ENCODE measurements at regions not wholly inside any gene's neighbourhood (a gene's known extent, or its start where the extent isn't known, plus 50 kb on each side); places are given as distances from the start of the nearest gene placed in this dataset.
A peak's percentile ranks its signal among the peaks of the same experiment; 100 is the strongest.

GRCh38 chr14:73764406-73765280 is 50.5 kb upstream of the PNMA1 start:
- H3K9ac ChIP-seq = no peak overlapping the region
- H3K4me2 ChIP-seq (ENCODE audit: low read length) = peak overlapping the region; percentile 10
- no peak overlapping the region for H3K4me3 ChIP-seq (ENCODE audit: low read depth, low read length)
- no peaks in the 10 kb centered on the region for H3K9me3 ChIP-seq (ENCODE audit: control insufficient read depth, low read length)
- H3K27me3 ChIP-seq (ENCODE audit: control insufficient read depth, insufficient read depth, low read length) = no peaks in the 10 kb centered on the region
- no peak overlapping the region for H2AFZ ChIP-seq
- H3K36me3 ChIP-seq (ENCODE audit: control insufficient read depth, insufficient read depth, low read length) = no peaks in the 10 kb centered on the region
- no peak for TF ChIP-seq CTCF (IDR thresholded peaks at IDR 0.05)
- H3K79me2 ChIP-seq = peaks cover 82% of the 10 kb centered on the region
- H3K4me1 ChIP-seq = peaks cover 67% of the 10 kb centered on the region
- H3K27ac ChIP-seq = peak overlapping the region; percentile 52
